HS-5 (cell line): ENCODE measurements at regions not wholly inside any gene's neighbourhood (a gene's known extent, or its start where the extent isn't known, plus 50 kb on each side); places are given as distances from the start of the nearest gene placed in this dataset.

ENCODE experiments used
- DNase-seq: peaks from one replicate; pipeline ENCODE4 v3.0.0-alpha.2; 2012; ENCODE audit warnings: low read depth

- DNase-seq: no peak
Measured at GRCh38 chr14:58697930-58698642, 60.3 kb downstream of the DACT1 start.

GRCh38 chr14:58699681-58700205 is 62.0 kb downstream of the DACT1 start:
- no peak for DNase-seq

- DNase-seq: no peak
Measured at GRCh38 chr14:58701156-58701555, 63.4 kb downstream of the DACT1 start.

GRCh38 chr14:58701604-58702003 is 63.8 kb downstream of the DACT1 start:
- no peak for DNase-seq

- no peak for DNase-seq
Measured at GRCh38 chr14:58702441-58703160, 64.8 kb downstream of the DACT1 start.

GRCh38 chr14:58703161-58703506 is 65.4 kb downstream of the DACT1 start:
- DNase-seq: no peak

GRCh38 chr14:58705066-58705465 is 67.3 kb downstream of the DACT1 start:
- no peak for DNase-seq

- DNase-seq: no peak
Measured at GRCh38 chr14:58707949-58708348, 70.2 kb downstream of the DACT1 start.

- DNase-seq: no peak
Measured at GRCh38 chr14:58709949-58710348, 72.2 kb downstream of the DACT1 start.

GRCh38 chr14:58711382-58711781 is 73.6 kb downstream of the DACT1 start:
- DNase-seq: no peak

GRCh38 chr14:58712357-58712756 is 74.6 kb downstream of the DACT1 start:
- DNase-seq: no peak

- no peak for DNase-seq
Measured at GRCh38 chr14:58713677-58714076, 75.9 kb downstream of the DACT1 start.

GRCh38 chr14:58716706-58717105 is 78.9 kb downstream of the DACT1 start:
- DNase-seq: no peak

- no peak for DNase-seq
Measured at GRCh38 chr14:58717211-58717610, 79.4 kb downstream of the DACT1 start.

- DNase-seq: no peak
Measured at GRCh38 chr14:58717813-58718212, 80.1 kb downstream of the DACT1 start.

GRCh38 chr14:58718226-58719205 is 80.8 kb downstream of the DACT1 start:
- DNase-seq: no peak

- no peak for DNase-seq
Measured at GRCh38 chr14:58721723-58722122, 84.0 kb downstream of the DACT1 start.

- DNase-seq: no peak
Measured at GRCh38 chr14:58722441-58722840, 84.7 kb downstream of the DACT1 start.

- no peak for DNase-seq
Measured at GRCh38 chr14:58724206-58724605, 86.4 kb downstream of the DACT1 start.

- no peak for DNase-seq
Measured at GRCh38 chr14:58724702-58725101, 86.9 kb downstream of the DACT1 start.

GRCh38 chr14:58725226-58725625 is 87.5 kb downstream of the DACT1 start:
- no peak for DNase-seq

GRCh38 chr14:58725871-58726270 is 88.1 kb downstream of the DACT1 start:
- no peak for DNase-seq
